ENCODE measurements at regions not wholly inside any gene's neighbourhood (a gene's known extent, or its start where the extent isn't known, plus 50 kb on each side); places are given as distances from the start of the nearest gene placed in this dataset.

- Histone ChIP-seq H4K20me1 (ENCODE audit: insufficient read depth, low read length) (no peaks in the 10 kb centered on the region), H3K4me1 (ENCODE audit: insufficient read depth, low read length) (no peaks in the 10 kb centered on the region), H3K27ac (ENCODE audit: low read length) (no peak overlapping the region), H3K9ac (ENCODE audit: low read depth, low read length) (no peak overlapping the region), H3K9me3 (ENCODE audit: insufficient read depth, low read length, severe bottlenecking) (no peaks in the 10 kb centered on the region), H2AFZ (ENCODE audit: low read depth, low read length) (no peak overlapping the region), H3K36me3 (ENCODE audit: insufficient read depth, low read length) (no peaks in the 10 kb centered on the region), H3K4me2 (ENCODE audit: insufficient read depth, low read length) (no peak overlapping the region), H3K79me2 (ENCODE audit: insufficient read depth, low read length) (no peaks in the 10 kb centered on the region), H3K27me3 (ENCODE audit: insufficient read depth, low read length, poor library complexity) (no peaks in the 10 kb centered on the region), H3K4me3 (ENCODE audit: low read depth in 1 of 2, low read length in 2 of 2) (no peak overlapping the region)
- no peak for TF ChIP-seq CTCF (IDR thresholded peaks at IDR 0.05; ENCODE audit: borderline replicate concordance, extremely low read depth, low read length, poor library complexity, severe bottlenecking)
- TF ChIP-seq EZH2 (IDR thresholded peaks at IDR 0.05; ENCODE audit: borderline replicate concordance, low read depth, low read length, severe bottlenecking), result no peak
- ATAC-seq (ENCODE audit: insufficient read depth, low read depth) (no peak), DNase-seq (no peak)
Observed at GRCh38 chr10:2392145-2392812, 655.0 kb upstream of the ADARB2 start.

DNA sequence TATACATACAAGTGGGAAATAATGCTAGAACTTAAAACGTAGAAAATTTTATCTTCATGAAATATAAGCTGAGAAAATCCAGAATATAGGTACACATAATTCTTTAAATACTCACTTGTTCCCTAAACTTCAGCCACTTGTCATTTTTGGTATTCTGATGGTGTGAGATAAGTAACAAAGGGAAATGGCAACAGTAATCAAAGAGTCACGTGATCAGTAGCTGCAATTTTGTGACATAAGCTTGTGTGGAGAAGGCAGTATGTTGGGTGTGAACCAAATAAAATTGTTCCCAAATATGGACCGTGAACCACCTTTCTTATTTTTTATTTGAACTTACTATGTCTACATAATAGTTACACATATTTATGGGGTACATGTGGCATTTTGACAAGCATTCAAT, 650.3 kb upstream of the ADARB2 start:
- no peaks in the 10 kb centered on the region for H3K36me3 ChIP-seq (ENCODE audit: insufficient read depth, low read length)
- no peak overlapping the region for H3K9ac ChIP-seq (ENCODE audit: low read depth, low read length)
- TF ChIP-seq CTCF (IDR thresholded peaks at IDR 0.05; ENCODE audit: borderline replicate concordance, extremely low read depth, low read length, poor library complexity, severe bottlenecking), result no peak
- TF ChIP-seq EZH2 (IDR thresholded peaks at IDR 0.05; ENCODE audit: borderline replicate concordance, low read depth, low read length, severe bottlenecking), result no peak
- no peak overlapping the region for H3K27ac ChIP-seq (ENCODE audit: low read length)
- ATAC-seq (ENCODE audit: insufficient read depth, low read depth) (no peak), DNase-seq (no peak)
- no peak overlapping the region for H2AFZ ChIP-seq (ENCODE audit: low read depth, low read length)
- no peaks in the 10 kb centered on the region for H3K4me1 ChIP-seq (ENCODE audit: insufficient read depth, low read length)
- no peaks in the 10 kb centered on the region for H3K79me2 ChIP-seq (ENCODE audit: insufficient read depth, low read length)
- H4K20me1 ChIP-seq (ENCODE audit: insufficient read depth, low read length), result no peaks in the 10 kb centered on the region
- no peaks in the 10 kb centered on the region for H3K27me3 ChIP-seq (ENCODE audit: insufficient read depth, low read length, poor library complexity)
- no peak overlapping the region for H3K4me2 ChIP-seq (ENCODE audit: insufficient read depth, low read length)
- H3K4me3 ChIP-seq (ENCODE audit: low read depth in 1 of 2, low read length in 2 of 2), result no peak overlapping the region
- peaks cover 6% of the 10 kb centered on the region for H3K9me3 ChIP-seq (ENCODE audit: insufficient read depth, low read length, severe bottlenecking)

GRCh38 chr10:2387261-2387660, 649.9 kb upstream of the ADARB2 start:
- Histone ChIP-seq H3K4me3 (ENCODE audit: low read depth in 1 of 2, low read length in 2 of 2) (no peak overlapping the region), H3K27me3 (ENCODE audit: insufficient read depth, low read length, poor library complexity) (no peaks in the 10 kb centered on the region), H3K9ac (ENCODE audit: low read depth, low read length) (no peak overlapping the region), H2AFZ (ENCODE audit: low read depth, low read length) (no peak overlapping the region), H3K4me1 (ENCODE audit: insufficient read depth, low read length) (no peaks in the 10 kb centered on the region), H3K27ac (ENCODE audit: low read length) (no peak overlapping the region), H3K36me3 (ENCODE audit: insufficient read depth, low read length) (no peaks in the 10 kb centered on the region), H4K20me1 (ENCODE audit: insufficient read depth, low read length) (no peaks in the 10 kb centered on the region), H3K4me2 (ENCODE audit: insufficient read depth, low read length) (no peak overlapping the region), H3K79me2 (ENCODE audit: insufficient read depth, low read length) (no peaks in the 10 kb centered on the region), H3K9me3 (ENCODE audit: insufficient read depth, low read length, severe bottlenecking) (peaks cover 6% of the 10 kb centered on the region)
- ATAC-seq (ENCODE audit: insufficient read depth, low read depth) (no peak), DNase-seq (no peak)
- TF ChIP-seq CTCF (IDR thresholded peaks at IDR 0.05; ENCODE audit: borderline replicate concordance, extremely low read depth, low read length, poor library complexity, severe bottlenecking) (no peak), EZH2 (IDR thresholded peaks at IDR 0.05; ENCODE audit: borderline replicate concordance, low read depth, low read length, severe bottlenecking) (no peak)

All from DND-41 (cell line).